ENCODE measurements at regions not wholly inside any gene's neighbourhood (a gene's known extent, or its start where the extent isn't known, plus 50 kb on each side); places are given as distances from the start of the nearest gene placed in this dataset.

GRCh38 chr10:3353235-3353634 lies 180.7 kb upstream of the PITRM1 start:
- no peaks in the 10 kb centered on the region for H3K79me2 ChIP-seq (ENCODE audit: control insufficient read depth, insufficient read depth, low read length)
- 17% methylated on average over 1 of the region's 2 CpGs for WGBS (ENCODE audit: insufficient coverage)
- peaks cover 26% of the 10 kb centered on the region for H3K27me3 Mint-ChIP-seq
- H4K20me1 ChIP-seq (ENCODE audit: control insufficient read depth, insufficient read depth, low read length, poor library complexity, severe bottlenecking) = no peaks in the 10 kb centered on the region
- ATAC-seq (ENCODE audit: low read depth) (no peak), DNase-seq (no peak)
- ChIA-PET CTCF (no interaction called here), POLR2A (no interaction called here)
- H3K27ac Mint-ChIP-seq = no peak overlapping the region
- H3K27me3 ChIP-seq (replicated peaks in 1 of 4; ENCODE audit: control extremely low read depth in 1 of 4, control insufficient read depth in 3 of 4, insufficient read depth in 4 of 4, low read length in 3 of 4) = peaks cover 0 to 14% (median 1%) of the 10 kb centered on the region in 4 experiments
- peaks cover 11% of the 10 kb centered on the region for H3K4me1 Mint-ChIP-seq
- TF ChIP-seq CTCF (IDR thresholded peaks at IDR 0.05) (no peak), EZH2 (IDR thresholded peaks at IDR 0.05; ENCODE audit: borderline replicate concordance, insufficient read depth, low read depth, low read length, poor library complexity, severe bottlenecking) (no peak)
- no peak overlapping the region for H3K27ac ChIP-seq (ENCODE audit: low read length in 2 of 2)
- H3K36me3 ChIP-seq (replicated peaks in 1 of 2; ENCODE audit: control extremely low read depth in 1 of 2, control insufficient read depth in 1 of 2, extremely low read depth in 1 of 2, insufficient read depth in 2 of 2, low read length in 1 of 2) = no peaks in the 10 kb centered on the region
- H3K9me3 Mint-ChIP-seq (ENCODE audit: insufficient read depth) = peaks cover 7% of the 10 kb centered on the region
- no peak overlapping the region for H3K4me3 ChIP-seq (ENCODE audit: control extremely low read depth in 1 of 5, extremely low read depth in 1 of 5, insufficient read depth in 1 of 5, low read depth in 2 of 5, low read length in 4 of 5)
- H3K4me2 ChIP-seq (replicated peaks; ENCODE audit: low read depth, low read length, poor library complexity, severe bottlenecking) = no peak overlapping the region
- no peak overlapping the region for H3K4me3 Mint-ChIP-seq
- no peaks in the 10 kb centered on the region for H3K4me1 ChIP-seq (ENCODE audit: control insufficient read depth in 2 of 2, insufficient read depth in 2 of 2, low read length in 2 of 2)
- no peak overlapping the region for H2AFZ ChIP-seq (ENCODE audit: insufficient read depth, low read depth, low read length, poor library complexity, severe bottlenecking)
- H3K9ac ChIP-seq (ENCODE audit: low read length) = no peak overlapping the region
- peaks cover 0 to 20% (median 7%) of the 10 kb centered on the region in 3 donors for H3K9me3 ChIP-seq (ENCODE audit: control extremely low read depth in 1 of 3, control insufficient read depth in 2 of 3, insufficient read depth in 1 of 3, low read length in 2 of 3)
- intact Hi-C loops (cut with micrococcal nuclease) = no loop called here

- ATAC-seq (ENCODE audit: low read depth) (no peak), DNase-seq (no peak)
- H3K9me3 ChIP-seq (ENCODE audit: control extremely low read depth in 1 of 3, control insufficient read depth in 2 of 3, insufficient read depth in 1 of 3, low read length in 2 of 3) = peaks cover 0 to 15% (median 7%) of the 10 kb centered on the region in 3 donors
- peaks cover 0 to 14% (median 1%) of the 10 kb centered on the region in 4 experiments for H3K27me3 ChIP-seq (replicated peaks in 1 of 4; ENCODE audit: control extremely low read depth in 1 of 4, control insufficient read depth in 3 of 4, insufficient read depth in 4 of 4, low read length in 3 of 4)
- Mint-ChIP-seq H3K4me3 (no peak overlapping the region), H3K9me3 (ENCODE audit: insufficient read depth) (peaks cover 3% of the 10 kb centered on the region), H3K27ac (no peak overlapping the region), H3K27me3 (peaks cover 34% of the 10 kb centered on the region), H3K4me1 (peaks cover 5% of the 10 kb centered on the region)
- no peak overlapping the region for H3K4me2 ChIP-seq (replicated peaks; ENCODE audit: low read depth, low read length, poor library complexity, severe bottlenecking)
- H3K27ac ChIP-seq (ENCODE audit: low read length in 2 of 2) = no peak overlapping the region
- no peak overlapping the region for H3K9ac ChIP-seq (ENCODE audit: low read length)
- H3K79me2 ChIP-seq (ENCODE audit: control insufficient read depth, insufficient read depth, low read length) = no peaks in the 10 kb centered on the region
- H3K4me3 ChIP-seq (ENCODE audit: control extremely low read depth in 1 of 5, extremely low read depth in 1 of 5, insufficient read depth in 1 of 5, low read depth in 2 of 5, low read length in 4 of 5) = no peak overlapping the region
- TF ChIP-seq EZH2 (IDR thresholded peaks at IDR 0.05; ENCODE audit: borderline replicate concordance, insufficient read depth, low read depth, low read length, poor library complexity, severe bottlenecking) (no peak), CTCF (IDR thresholded peaks at IDR 0.05) (no peak)
- H2AFZ ChIP-seq (ENCODE audit: insufficient read depth, low read depth, low read length, poor library complexity, severe bottlenecking) = no peak overlapping the region
- no peaks in the 10 kb centered on the region for H3K36me3 ChIP-seq (replicated peaks in 1 of 2; ENCODE audit: control extremely low read depth in 1 of 2, control insufficient read depth in 1 of 2, extremely low read depth in 1 of 2, insufficient read depth in 2 of 2, low read length in 1 of 2)
- 49% methylated on average over 11 of the region's 14 CpGs for WGBS (ENCODE audit: insufficient coverage)
- no peaks in the 10 kb centered on the region for H4K20me1 ChIP-seq (ENCODE audit: control insufficient read depth, insufficient read depth, low read length, poor library complexity, severe bottlenecking)
- POLR2A ChIA-PET = interaction anchor here (0.7 kb wide), 1 partner anchor 74 kb away, joined by 3 read pairs; no protein-coding TSS in a partner anchor
- no peaks in the 10 kb centered on the region for H3K4me1 ChIP-seq (ENCODE audit: control insufficient read depth in 2 of 2, insufficient read depth in 2 of 2, low read length in 2 of 2)
- intact Hi-C loops (cut with micrococcal nuclease) = no loop called here
- CTCF ChIA-PET = no interaction called here
Measured at GRCh38 chr10:3350617-3351258, 178.2 kb upstream of the PITRM1 start.

Data from B cell (primary cell).